Fibroblast of villous mesenchyme (primary cell): ENCODE measurements at regions not wholly inside any gene's neighbourhood (a gene's known extent, or its start where the extent isn't known, plus 50 kb on each side); places are given as distances from the start of the nearest gene placed in this dataset.
"Not testable (repeated sequence)": the region's sequence is repeated elsewhere in the genome, so short reads cannot be mapped to it uniquely, and the experiment has no call there.

Source experiments
- DNase-seq: peaks from one replicate; pipeline ENCODE4 v3.0.0-alpha.2; 2010; ENCODE audit warnings: low read depth
- H3K4me3 ChIP-seq: 2 replicates; pipeline ENCODE4 v1.5.1; 2011; ENCODE audit warnings: low read depth, mild to moderate bottlenecking, low read length
- TF ChIP-seq, protein P1 (sequence below): IDR thresholded peaks from 2 replicates; pipeline ENCODE4 v1.5.1; 2012; ENCODE audit warnings: low read depth, mild to moderate bottlenecking, low read length; ENCODE audit not compliant: insufficient read depth

DNA sequence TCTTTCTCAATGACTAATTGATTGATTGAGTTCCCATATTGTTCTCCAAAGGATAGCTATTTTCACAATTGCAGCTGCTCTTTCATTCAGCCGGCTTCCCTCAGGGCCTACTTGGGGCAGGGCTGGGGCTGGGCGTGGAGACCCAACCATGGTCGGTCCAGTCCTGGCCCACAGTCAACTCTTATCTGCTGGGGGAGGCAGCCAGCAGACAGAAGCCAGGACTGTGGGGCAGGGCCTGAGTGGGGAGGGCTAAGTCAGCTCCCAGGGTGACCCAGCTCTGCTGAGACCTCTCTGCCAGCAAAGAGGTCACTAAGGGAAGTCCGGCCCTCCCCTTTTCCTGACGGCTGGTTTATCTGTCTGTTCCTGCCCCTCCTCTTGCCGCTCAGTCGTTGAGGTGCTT is 735.2 kb downstream of the TBC1D22A start:
- TF ChIP-seq, protein P1, sequence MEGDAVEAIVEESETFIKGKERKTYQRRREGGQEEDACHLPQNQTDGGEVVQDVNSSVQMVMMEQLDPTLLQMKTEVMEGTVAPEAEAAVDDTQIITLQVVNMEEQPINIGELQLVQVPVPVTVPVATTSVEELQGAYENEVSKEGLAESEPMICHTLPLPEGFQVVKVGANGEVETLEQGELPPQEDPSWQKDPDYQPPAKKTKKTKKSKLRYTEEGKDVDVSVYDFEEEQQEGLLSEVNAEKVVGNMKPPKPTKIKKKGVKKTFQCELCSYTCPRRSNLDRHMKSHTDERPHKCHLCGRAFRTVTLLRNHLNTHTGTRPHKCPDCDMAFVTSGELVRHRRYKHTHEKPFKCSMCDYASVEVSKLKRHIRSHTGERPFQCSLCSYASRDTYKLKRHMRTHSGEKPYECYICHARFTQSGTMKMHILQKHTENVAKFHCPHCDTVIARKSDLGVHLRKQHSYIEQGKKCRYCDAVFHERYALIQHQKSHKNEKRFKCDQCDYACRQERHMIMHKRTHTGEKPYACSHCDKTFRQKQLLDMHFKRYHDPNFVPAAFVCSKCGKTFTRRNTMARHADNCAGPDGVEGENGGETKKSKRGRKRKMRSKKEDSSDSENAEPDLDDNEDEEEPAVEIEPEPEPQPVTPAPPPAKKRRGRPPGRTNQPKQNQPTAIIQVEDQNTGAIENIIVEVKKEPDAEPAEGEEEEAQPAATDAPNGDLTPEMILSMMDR = no peak
- DNase-seq = no peak
- H3K4me3 ChIP-seq = no peak overlapping the region

- no peak overlapping the region for H3K4me3 ChIP-seq
- DNase-seq = no peak
- TF ChIP-seq, protein P1 = no peak
These were observed 732.7 kb downstream of the TBC1D22A start for GRCh38 chr22:47495110-47495509.

DNA sequence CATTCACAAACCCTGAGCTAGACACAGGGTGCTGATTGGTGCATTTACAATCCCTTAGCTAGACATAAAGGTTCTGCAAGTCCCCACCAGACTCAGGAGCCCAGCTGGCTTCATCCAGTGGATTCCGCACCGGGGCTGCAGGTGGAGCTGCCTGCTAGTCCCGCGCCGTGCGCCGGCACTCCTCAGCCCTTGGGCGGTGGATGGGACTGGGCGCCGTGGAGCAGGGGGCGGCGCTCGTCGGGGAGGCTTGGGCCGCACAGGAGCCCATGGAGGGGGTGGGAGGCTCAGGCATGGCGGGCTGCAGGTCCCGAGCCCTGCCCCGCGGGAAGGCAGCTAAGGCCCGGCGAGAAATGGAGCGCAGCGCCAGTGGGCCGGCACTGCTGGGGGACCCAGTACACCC is 725.7 kb downstream of the TBC1D22A start:
- not testable (repeated sequence) for H3K4me3 ChIP-seq, DNase-seq

DNA sequence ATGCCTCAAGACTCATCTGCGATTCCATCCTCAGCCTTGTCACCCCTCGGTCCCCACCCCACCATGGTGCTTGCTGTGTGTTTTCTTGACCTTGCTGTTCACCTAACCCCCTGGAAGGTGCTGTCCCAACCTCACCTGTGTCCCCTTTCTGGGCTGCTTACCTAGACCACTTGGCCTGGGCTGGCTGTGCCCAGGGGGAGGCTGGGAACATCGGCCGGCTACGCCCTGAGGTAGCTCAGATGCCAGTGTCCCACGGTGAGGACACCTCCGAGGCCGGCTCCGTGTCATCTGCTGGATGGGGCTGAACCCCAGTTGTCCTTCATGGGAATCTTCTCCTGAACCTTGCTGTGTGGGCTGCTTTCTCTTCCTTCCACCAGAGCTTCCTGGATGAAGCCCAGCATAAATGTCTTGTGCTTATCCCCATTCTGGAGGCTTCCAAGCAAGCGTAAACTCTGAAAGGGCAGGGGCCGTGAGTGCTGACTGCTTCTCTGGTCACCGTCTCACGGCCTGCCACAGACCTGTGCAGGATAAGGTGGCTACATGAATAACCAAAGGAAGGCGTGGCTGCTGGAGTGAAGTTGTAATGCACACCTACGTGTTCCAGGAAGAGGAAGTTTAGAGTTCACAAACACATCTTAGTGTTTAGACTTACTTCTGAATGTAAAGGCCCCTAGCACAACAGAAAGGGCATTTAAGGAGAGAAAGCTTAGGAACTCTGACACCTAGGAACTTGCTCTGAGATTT is 724.3 kb downstream of the TBC1D22A start:
- DNase-seq = no peak
- no peak overlapping the region for H3K4me3 ChIP-seq
- TF ChIP-seq, protein P1 = no peak

DNA sequence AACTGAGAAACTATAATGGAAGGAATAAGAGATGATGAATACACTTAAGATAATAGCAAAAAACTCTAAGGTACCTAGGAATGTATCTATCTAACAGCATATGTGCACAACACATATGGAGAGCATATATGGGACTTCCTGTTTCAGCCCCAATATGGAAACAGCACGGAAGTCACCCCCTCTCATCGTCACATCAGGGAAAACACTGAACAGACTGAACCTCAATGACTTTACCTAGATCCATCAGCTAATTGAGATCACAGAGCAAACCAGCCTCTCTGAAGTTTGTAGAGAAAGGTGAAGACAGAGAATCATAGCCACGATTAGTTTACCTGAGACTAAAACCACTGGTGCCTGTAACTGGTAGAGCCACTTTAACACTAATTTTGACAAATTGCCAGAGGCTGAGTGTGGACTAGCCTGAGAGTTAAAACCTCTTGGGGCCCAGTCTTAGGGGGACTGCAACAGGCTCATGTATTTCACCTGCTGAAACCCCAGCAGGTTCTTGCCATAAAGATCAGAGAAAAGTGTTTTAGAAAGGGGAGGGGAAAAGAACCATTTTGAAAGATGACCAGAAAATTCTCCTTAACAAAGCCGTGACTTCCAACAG is 722.6 kb downstream of the TBC1D22A start:
- TF ChIP-seq, protein P1 = no peak
- no peak overlapping the region for H3K4me3 ChIP-seq
- no peak for DNase-seq

DNA sequence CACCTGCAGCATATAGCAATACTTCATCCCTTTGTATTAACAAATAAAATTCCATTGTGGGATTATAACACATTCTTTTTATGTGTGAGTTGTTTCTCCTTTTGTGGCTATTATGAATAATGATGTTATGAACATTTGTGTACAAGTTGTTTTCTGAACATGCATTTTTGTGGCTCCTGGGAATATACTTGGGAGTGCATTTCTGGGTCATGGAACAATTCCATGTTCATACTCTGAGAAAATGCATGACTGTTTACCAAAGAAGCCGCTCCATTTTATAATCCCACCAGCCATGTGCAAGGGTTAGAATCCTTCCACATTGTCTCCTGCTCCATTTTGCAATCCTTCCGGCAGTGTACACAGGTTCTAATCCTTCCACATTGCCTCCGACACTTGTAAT is 713.8 kb downstream of the TBC1D22A start:
- no peak for DNase-seq
- no peak overlapping the region for H3K4me3 ChIP-seq
- TF ChIP-seq, protein P1 = no peak

DNA sequence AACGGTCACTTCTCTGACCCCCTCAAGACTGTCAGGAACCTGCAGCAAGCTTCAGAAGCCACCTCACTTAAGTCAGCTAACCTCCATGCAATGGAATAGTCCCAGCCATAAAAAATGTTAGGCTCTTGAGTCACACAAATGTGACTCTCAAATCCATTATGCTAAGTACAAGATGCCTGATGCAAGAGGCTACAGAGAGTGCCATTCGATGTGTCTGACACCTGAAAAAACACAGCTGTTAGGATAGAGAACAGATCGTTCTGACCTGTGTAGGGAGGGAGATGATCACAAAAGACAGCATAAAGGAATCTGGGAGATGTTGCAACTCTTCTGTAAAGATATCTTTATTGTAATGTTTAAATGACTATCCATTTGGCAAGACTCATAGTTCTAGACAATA is 712.4 kb downstream of the TBC1D22A start:
- DNase-seq = peak; percentile 3
- TF ChIP-seq, protein P1 = no peak
- no peak overlapping the region for H3K4me3 ChIP-seq
